ENCODE measurements at regions not wholly inside any gene's neighbourhood (a gene's known extent, or its start where the extent isn't known, plus 50 kb on each side); places are given as distances from the start of the nearest gene placed in this dataset.
"Not testable (repeated sequence)": the region's sequence is repeated elsewhere in the genome, so short reads cannot be mapped to it uniquely, and the experiment has no call there.

- ATAC-seq (ENCODE audit: low FRiP score) (no peak), DNase-seq (ENCODE audit: low spot score) (no peak)
- no peak for TF ChIP-seq CTCF (IDR thresholded peaks at IDR 0.05)
Measured at GRCh38 chr1:21385022-21385421, 54.9 kb upstream of the NBPF3 start.

DNA sequence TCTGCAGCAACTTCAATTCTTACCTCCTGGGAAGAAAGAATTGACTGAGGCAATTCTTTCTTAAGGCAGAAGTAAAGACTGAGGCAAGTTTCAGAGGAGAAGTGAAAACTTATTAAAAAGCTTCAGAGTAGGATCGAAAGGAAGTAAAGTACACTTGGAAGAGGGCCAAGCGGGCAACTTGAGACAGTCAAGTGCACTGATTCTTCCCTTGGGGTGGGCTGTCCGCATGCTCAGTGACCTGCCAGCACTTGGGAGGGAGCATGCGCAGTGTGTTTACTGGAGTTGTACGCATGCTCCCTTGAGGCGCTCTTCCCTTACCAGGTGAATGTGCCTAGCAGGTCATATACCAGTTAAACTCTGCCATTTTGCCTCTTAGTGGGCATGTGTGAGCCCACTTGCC is 55.3 kb upstream of the NBPF3 start:
- no peak for TF ChIP-seq CTCF (IDR thresholded peaks at IDR 0.05)
- no peak for ATAC-seq (ENCODE audit: low FRiP score)
- no peak for DNase-seq (ENCODE audit: low spot score)

DNA sequence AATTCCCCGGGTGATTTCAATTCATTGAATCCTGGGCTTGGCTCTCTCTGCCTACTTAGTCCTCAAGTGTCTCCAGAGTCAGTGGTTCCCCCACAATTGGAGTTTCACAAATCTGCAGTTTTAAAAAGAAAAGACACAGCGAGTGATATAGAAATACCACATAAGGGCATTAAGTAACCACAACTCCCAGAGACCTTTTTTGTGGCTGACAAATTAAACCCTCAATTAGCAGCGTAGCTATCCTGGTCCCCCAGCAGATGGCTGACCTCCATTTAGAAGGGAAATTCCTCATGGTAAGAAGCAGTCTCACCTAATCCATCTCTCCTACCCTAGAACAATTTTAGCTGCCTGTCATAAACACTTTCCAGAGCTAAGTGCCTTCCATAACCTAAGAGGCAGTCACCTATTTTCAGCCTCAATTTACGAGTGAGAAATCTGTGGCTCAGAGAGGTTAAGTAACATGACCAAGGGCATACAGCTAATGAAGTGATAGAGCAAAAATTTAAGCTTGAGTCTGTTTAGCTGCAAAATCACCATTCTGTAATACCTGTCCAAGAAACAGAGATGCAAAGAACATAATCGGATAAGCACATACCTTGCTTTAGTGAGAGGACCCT is 56.0 kb upstream of the NBPF3 start:
- ATAC-seq (ENCODE audit: low FRiP score) (no peak), DNase-seq (ENCODE audit: low spot score) (no peak)
- no peak for TF ChIP-seq CTCF (IDR thresholded peaks at IDR 0.05)

DNA sequence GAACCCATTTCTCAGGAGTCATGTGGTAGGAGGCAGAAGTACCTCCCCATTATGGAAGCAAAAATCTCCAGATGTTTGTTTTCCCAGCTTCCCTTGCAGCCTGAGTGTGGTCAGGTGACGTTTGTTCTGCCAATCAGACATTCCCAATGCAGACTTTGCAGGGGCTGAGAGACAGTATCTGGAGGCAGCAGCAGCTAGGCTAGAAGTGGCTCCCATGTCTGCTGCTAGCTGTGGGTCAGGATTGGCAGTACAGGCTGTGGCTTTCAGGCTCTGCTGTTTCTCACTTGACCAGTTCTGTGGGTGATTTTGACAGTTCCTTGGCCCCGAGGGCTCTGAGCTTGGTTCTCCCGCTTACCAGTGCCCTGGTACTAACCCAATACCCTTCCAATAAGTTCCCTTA is 58.6 kb upstream of the NBPF3 start:
- DNase-seq (ENCODE audit: low spot score) (no peak), ATAC-seq (ENCODE audit: low FRiP score) (no peak)
- no peak for TF ChIP-seq CTCF (IDR thresholded peaks at IDR 0.05)

DNA sequence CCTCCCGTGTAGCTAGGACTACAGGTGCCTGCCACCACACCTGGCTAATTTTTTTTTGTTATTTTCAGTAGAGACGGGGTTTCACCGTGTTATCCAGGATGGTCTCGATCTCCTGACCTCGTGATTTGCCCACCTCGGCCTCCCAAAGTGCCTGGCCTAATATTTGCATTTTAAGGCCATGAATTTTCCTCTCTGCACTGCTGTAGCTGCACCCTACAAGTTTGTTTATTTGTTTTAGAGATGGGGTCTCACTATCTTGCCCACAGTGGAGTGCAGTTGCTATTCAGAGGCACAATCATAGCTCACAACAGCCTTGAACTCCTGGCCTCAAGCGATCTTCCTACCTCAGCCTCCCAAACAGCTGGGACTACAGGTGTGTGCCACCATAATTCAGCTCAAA is 59.8 kb upstream of the NBPF3 start:
- not testable (repeated sequence) for ATAC-seq (ENCODE audit: low FRiP score); DNase-seq (ENCODE audit: low spot score)

- no peak for DNase-seq (ENCODE audit: low spot score)
- no peak for TF ChIP-seq CTCF (IDR thresholded peaks at IDR 0.05)
- no peak for ATAC-seq (ENCODE audit: low FRiP score)
Measured at GRCh38 chr1:21379571-21379970, 60.4 kb upstream of the NBPF3 start.

DNA sequence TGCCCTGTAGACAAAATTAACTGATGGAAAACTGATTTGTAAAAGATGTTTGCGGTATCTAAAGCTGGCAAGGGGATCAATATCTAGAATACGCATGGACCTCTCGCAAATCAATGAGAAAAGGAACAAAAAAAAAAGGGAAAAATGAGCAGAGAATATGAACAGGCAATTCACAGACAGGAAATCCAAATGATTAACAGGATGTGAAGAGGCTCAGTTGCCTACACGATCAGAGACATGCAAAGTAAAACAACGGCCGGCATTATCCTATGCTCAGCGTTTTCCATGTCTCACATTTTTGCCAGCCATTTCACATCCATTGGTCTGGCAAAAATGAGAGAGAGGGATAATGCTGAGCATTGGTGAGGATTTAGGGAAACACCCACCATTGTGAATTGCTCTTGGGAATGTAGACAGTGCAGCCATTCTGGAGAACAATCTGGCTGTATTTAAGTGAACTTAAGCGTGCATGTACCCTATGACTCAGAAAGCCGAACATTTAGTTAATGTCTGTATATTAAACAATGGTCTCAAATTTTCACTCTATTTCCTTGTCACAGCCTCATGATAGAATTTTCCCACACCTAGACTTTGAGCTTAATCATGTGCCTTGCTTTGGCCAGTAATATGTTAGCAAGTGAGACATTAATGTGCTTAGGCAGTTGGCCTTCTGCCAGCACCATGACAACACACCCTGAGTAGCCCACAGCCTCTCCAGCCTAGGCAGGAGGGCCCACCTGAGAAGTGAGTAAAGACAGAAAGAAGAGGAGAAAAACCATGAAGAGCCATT is 61.0 kb upstream of the NBPF3 start:
- TF ChIP-seq CTCF (IDR thresholded peaks at IDR 0.05): no peak
- no peak for DNase-seq (ENCODE audit: low spot score)

More for the DNA sequence above, 61.0 kb upstream of the NBPF3 start:
- ATAC-seq (ENCODE audit: low FRiP score): no peak
